GM18511 (cell line): ENCODE measurements at regions not wholly inside any gene's neighbourhood (a gene's known extent, or its start where the extent isn't known, plus 50 kb on each side); places are given as distances from the start of the nearest gene placed in this dataset.

Experiments used
- ATAC-seq: cut with Tn5 transposase; IDR thresholded peaks from one replicate; pipeline ENCODE4 v1.9.1; 2021; ENCODE audit warnings: mild to moderate bottlenecking, moderate library complexity; ENCODE audit not compliant: unreplicated experiment

GRCh38 chr16:87056551-87056950 is 260.6 kb downstream of the C16orf95 start:
- no peak for ATAC-seq

GRCh38 chr16:87057211-87057881 is 259.8 kb downstream of the C16orf95 start:
- no peak for ATAC-seq

GRCh38 chr16:87057951-87058560 is 259.1 kb downstream of the C16orf95 start:
- no peak for ATAC-seq

GRCh38 chr16:87058728-87059250 is 258.4 kb downstream of the C16orf95 start:
- ATAC-seq: no peak

- ATAC-seq: no peak
Observed at GRCh38 chr16:87060034-87060986, 256.9 kb downstream of the C16orf95 start.

GRCh38 chr16:87061243-87061920 is 255.8 kb downstream of the C16orf95 start:
- no peak for ATAC-seq

GRCh38 chr16:87062569-87063442 is 254.4 kb downstream of the C16orf95 start:
- ATAC-seq: no peak

- no peak for ATAC-seq
Observed at GRCh38 chr16:87063543-87063942, 253.6 kb downstream of the C16orf95 start.

GRCh38 chr16:87064731-87065445 is 252.3 kb downstream of the C16orf95 start:
- ATAC-seq: no peak

GRCh38 chr16:87065446-87066132 is 251.6 kb downstream of the C16orf95 start:
- no peak for ATAC-seq

GRCh38 chr16:87066133-87067002 is 250.8 kb downstream of the C16orf95 start:
- no peak for ATAC-seq

- ATAC-seq: no peak
Observed at GRCh38 chr16:87067003-87067556, 250.1 kb downstream of the C16orf95 start.

- no peak for ATAC-seq
Observed at GRCh38 chr16:87067836-87068761, 249.1 kb downstream of the C16orf95 start.

- ATAC-seq: no peak
Observed at GRCh38 chr16:87068762-87069150, 248.4 kb downstream of the C16orf95 start.

- no peak for ATAC-seq
Observed at GRCh38 chr16:87070657-87071056, 246.5 kb downstream of the C16orf95 start.

GRCh38 chr16:87072101-87072500 is 245.1 kb downstream of the C16orf95 start:
- no peak for ATAC-seq
